GM23248 (cell line): ENCODE measurements at regions not wholly inside any gene's neighbourhood (a gene's known extent, or its start where the extent isn't known, plus 50 kb on each side); places are given as distances from the start of the nearest gene placed in this dataset.

ENCODE experiments used
- EZH2 ChIP-seq: fragments of 200-600 bp; sonication (generic); IDR thresholded peaks from 2 replicates; pipeline ENCODE4 v1.6.1; 2018; ENCODE audit warnings: antibody characterized with exemption, mild to moderate bottlenecking; ENCODE audit not compliant: insufficient read depth, poor library complexity, severe bottlenecking
- EZH2phosphoT487 ChIP-seq: fragments of 200-600 bp; sonication (generic); IDR thresholded peaks from 2 replicates; pipeline ENCODE4 v1.6.1; 2018; ENCODE audit warnings: antibody characterized with exemption, moderate library complexity, mild to moderate bottlenecking, low read depth; ENCODE audit not compliant: insufficient read depth

DNA sequence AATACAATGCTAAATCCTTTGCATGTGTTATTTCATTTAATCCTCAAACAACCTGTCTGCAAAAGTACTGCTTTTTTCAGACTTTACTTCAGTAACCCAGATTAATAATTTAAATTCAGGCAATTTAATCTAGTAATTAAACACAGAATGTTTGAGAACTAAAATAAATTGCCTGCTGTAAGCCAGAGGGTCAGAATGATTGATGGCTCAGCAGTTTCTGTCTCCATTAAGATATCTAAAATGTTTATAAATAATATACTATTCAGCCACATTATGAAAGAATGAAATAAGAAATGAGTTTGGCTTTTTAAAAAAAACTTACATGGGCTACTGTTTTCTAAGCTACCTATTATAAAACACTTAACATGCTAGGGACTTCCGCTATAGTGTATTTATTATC is 846.0 kb downstream of the FAM181B start:
- TF ChIP-seq EZH2 (no peak), EZH2phosphoT487 (no peak)
